ENCODE measurements at regions not wholly inside any gene's neighbourhood (a gene's known extent, or its start where the extent isn't known, plus 50 kb on each side); places are given as distances from the start of the nearest gene placed in this dataset.

- TF ChIP-seq CTCF (IDR thresholded peaks at IDR 0.05), result no peak
- no peak for TF ChIP-seq POLR2A (IDR thresholded peaks at IDR 0.05)
- no peak for TF ChIP-seq EP300 (IDR thresholded peaks at IDR 0.05)
Observed at GRCh38 chrX:145502670-145503069, 255.4 kb downstream of the SPANXN1 start.

All from suprapubic skin (tissue), 3 donors.